GM10248 (cell line): ENCODE measurements at regions not wholly inside any gene's neighbourhood (a gene's known extent, or its start where the extent isn't known, plus 50 kb on each side); places are given as distances from the start of the nearest gene placed in this dataset.

ENCODE experiments used
- CTCF ChIA-PET: fragments of 300-600 bp; sonication (Branson Sonifier 250); formaldehyde crosslinking; extraction: SDS; loops from one replicate; lab custom pipeline; 2021; ENCODE audit warnings: antibody characterized with exemption; lab: Yijun Ruan, JAX
- POLR2A ChIA-PET: fragments of 350-650 bp; sonication (Branson Sonifier 250); formaldehyde crosslinking; extraction: SDS; loops from one replicate; lab custom pipeline; 2020; ENCODE audit warnings: antibody characterized with exemption; lab: Yijun Ruan, JAX
- DNase-seq: peaks from one replicate; pipeline ENCODE4 v3.0.0; 2012; ENCODE audit errors: extremely low spot score
- TF ChIP-seq, protein P1 (sequence below): IDR thresholded peaks from 2 replicates; pipeline ENCODE4 v1.5.1; 2012; ENCODE audit warnings: mild to moderate bottlenecking, low read depth; ENCODE audit errors: extremely low read depth, missing control alignments, control extremely low read depth

DNA sequence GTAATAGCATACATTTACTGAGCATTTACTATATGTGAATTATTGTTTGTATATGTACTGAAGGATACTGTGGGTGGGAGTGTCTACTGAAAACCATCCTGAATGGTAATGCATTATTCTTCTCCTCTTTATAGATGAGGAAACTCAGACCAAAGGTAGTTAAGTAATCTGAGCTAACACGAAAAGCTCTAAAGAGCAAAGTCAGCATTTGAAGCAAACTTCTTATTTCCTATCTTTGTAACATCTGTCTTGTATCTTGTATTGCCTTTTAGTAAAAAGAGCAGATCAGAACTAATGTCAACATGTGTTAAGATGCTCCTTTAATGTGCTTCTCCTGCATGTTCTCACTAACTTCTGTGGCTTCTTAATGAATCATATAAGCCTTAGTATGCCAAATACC lies 382.8 kb upstream of the NXPH2 start:
- TF ChIP-seq, protein P1, sequence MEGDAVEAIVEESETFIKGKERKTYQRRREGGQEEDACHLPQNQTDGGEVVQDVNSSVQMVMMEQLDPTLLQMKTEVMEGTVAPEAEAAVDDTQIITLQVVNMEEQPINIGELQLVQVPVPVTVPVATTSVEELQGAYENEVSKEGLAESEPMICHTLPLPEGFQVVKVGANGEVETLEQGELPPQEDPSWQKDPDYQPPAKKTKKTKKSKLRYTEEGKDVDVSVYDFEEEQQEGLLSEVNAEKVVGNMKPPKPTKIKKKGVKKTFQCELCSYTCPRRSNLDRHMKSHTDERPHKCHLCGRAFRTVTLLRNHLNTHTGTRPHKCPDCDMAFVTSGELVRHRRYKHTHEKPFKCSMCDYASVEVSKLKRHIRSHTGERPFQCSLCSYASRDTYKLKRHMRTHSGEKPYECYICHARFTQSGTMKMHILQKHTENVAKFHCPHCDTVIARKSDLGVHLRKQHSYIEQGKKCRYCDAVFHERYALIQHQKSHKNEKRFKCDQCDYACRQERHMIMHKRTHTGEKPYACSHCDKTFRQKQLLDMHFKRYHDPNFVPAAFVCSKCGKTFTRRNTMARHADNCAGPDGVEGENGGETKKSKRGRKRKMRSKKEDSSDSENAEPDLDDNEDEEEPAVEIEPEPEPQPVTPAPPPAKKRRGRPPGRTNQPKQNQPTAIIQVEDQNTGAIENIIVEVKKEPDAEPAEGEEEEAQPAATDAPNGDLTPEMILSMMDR: no peak
- ChIA-PET CTCF (interaction anchor here (0.9 to 1.0 kb wide), 3 partner anchors 8 to 14 kb away, joined by 3 to 4 read pairs (median 4); no protein-coding TSS in a partner anchor), POLR2A (no interaction called here)
- no peak for DNase-seq

- POLR2A ChIA-PET: no interaction called here
Observed at GRCh38 chr2:139162456-139162855, 382.3 kb upstream of the NXPH2 start.

DNA sequence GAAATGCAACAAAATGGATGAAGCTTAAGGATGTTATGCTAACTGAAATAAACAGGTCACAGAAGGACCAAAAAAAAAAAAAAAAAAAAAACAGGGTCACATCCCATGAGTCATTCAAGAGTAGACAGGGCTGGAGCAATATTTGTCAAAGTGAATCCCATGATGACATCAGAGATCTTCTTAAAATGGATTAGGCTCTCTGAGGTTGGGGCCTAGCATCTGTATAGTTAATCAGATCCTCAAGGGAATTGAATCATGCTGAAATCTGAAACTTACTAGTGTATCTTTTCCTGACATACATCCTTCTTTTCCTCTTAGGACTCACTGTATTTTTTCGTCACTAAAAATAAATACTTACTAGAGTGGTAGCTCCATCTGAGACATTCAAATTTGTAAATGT lies 380.6 kb upstream of the NXPH2 start:
- TF ChIP-seq, protein P1: no peak
- DNase-seq: no peak
- POLR2A ChIA-PET: no interaction called here
- CTCF ChIA-PET: interaction anchor here (0.8 kb wide), 1 partner anchor 11 kb away, joined by 3 read pairs; no protein-coding TSS in a partner anchor

More at GRCh38 chr2:139162456-139162855, 382.3 kb upstream of the NXPH2 start:
- TF ChIP-seq, protein P1: no peak
- no peak for DNase-seq
- CTCF ChIA-PET: interaction anchor here (0.9 to 1.0 kb wide), 3 partner anchors 8 to 14 kb away, joined by 3 to 4 read pairs (median 4); no protein-coding TSS in a partner anchor

GRCh38 chr2:139159177-139159576 lies 379.0 kb upstream of the NXPH2 start:
- POLR2A ChIA-PET: no interaction called here
- CTCF ChIA-PET: interaction anchor here (1.2 to 1.8 kb wide), 3 partner anchors 9 to 17 kb away, joined by 3 to 6 read pairs (median 5); no protein-coding TSS in a partner anchor
- no peak for DNase-seq
- TF ChIP-seq, protein P1: no peak

GRCh38 chr2:139156730-139157129 lies 376.5 kb upstream of the NXPH2 start:
- ChIA-PET POLR2A (no interaction called here), CTCF (no interaction called here)
- TF ChIP-seq, protein P1: no peak
- DNase-seq: no peak

DNA sequence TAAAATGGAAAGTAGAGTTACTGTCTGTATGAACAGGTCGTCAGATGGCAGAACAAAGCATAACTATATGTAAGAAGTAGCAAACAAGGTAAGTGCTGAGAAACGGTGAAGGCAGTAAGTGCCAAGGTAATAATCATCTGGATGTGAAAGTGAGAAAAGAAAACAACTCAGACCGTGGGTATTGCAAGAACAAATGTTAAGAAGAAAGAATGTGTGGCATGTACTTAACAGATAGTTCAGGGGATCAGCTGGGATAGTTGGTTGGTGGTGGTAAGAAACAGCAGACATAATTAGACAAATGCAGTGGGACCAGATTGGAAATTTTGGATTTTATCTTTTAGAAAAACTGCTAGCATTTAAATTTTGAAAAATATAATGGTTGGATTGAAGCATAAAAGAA lies 375.8 kb upstream of the NXPH2 start:
- TF ChIP-seq, protein P1: no peak
- no peak for DNase-seq
- CTCF ChIA-PET: no interaction called here
- POLR2A ChIA-PET: no interaction called here
